ENCODE measurements at regions not wholly inside any gene's neighbourhood (a gene's known extent, or its start where the extent isn't known, plus 50 kb on each side); places are given as distances from the start of the nearest gene placed in this dataset.

DNA sequence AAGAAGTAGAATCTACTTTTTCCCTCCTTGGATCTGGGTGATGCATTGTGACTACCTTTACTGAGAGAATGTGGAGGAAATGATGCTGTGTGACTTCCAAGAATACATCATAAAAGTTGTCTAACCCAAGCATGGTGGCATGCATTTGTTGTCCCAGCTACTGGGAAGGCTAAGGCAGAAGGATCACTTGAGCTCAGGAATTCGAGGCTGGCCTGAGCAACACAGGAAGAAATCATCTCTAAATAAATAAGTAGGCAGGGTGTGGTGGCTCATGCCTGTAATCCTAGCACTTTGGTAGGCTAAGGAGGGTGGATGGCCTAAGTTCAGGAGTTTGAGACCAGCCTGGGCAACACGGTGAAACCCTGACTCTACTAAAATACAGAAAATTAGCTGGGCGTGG, 143.2 kb upstream of the VLDLR start:
- H3K4me3 ChIP-seq (ENCODE audit: low read depth, low read length): no peak overlapping the region
- DNase-seq (ENCODE audit: low read depth): no peak
- TF ChIP-seq, protein P1, sequence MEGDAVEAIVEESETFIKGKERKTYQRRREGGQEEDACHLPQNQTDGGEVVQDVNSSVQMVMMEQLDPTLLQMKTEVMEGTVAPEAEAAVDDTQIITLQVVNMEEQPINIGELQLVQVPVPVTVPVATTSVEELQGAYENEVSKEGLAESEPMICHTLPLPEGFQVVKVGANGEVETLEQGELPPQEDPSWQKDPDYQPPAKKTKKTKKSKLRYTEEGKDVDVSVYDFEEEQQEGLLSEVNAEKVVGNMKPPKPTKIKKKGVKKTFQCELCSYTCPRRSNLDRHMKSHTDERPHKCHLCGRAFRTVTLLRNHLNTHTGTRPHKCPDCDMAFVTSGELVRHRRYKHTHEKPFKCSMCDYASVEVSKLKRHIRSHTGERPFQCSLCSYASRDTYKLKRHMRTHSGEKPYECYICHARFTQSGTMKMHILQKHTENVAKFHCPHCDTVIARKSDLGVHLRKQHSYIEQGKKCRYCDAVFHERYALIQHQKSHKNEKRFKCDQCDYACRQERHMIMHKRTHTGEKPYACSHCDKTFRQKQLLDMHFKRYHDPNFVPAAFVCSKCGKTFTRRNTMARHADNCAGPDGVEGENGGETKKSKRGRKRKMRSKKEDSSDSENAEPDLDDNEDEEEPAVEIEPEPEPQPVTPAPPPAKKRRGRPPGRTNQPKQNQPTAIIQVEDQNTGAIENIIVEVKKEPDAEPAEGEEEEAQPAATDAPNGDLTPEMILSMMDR (conservative IDR thresholded peaks at IDR 0.05; ENCODE audit: low read depth, low read length): no peak

GRCh38 chr9:2479056-2479565, 142.5 kb upstream of the VLDLR start:
- H3K4me3 ChIP-seq (ENCODE audit: low read depth, low read length): no peak overlapping the region
- DNase-seq (ENCODE audit: low read depth): no peak
- TF ChIP-seq, protein P1 (conservative IDR thresholded peaks at IDR 0.05; ENCODE audit: low read depth, low read length): no peak

- no peak overlapping the region for H3K4me3 ChIP-seq (ENCODE audit: low read depth, low read length)
- DNase-seq (ENCODE audit: low read depth): no peak
- TF ChIP-seq, protein P1 (conservative IDR thresholded peaks at IDR 0.05; ENCODE audit: low read depth, low read length): no peak
Observed at GRCh38 chr9:2480255-2480837, 141.2 kb upstream of the VLDLR start.

DNA sequence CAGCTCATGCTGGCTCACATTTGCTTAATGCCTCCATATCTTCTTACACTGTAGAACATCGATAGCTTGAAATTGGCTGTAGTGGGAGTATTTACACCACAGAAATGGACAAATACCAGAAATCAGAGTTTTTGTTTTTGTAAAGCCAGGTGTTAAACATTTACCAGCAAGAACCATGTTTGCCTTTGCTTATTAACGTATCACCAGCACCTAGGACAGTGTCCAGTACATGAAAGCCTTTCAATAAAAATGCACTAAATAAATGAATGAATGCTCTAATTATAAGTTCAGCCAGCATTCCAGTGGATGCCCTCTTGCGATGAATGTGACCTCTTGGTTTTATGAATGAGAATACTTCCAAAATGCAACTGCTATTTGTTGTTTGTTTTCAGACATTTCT, 140.4 kb upstream of the VLDLR start:
- TF ChIP-seq, protein P1 (conservative IDR thresholded peaks at IDR 0.05; ENCODE audit: low read depth, low read length): no peak
- no peak overlapping the region for H3K4me3 ChIP-seq (ENCODE audit: low read depth, low read length)
- no peak for DNase-seq (ENCODE audit: low read depth)

- no peak for DNase-seq (ENCODE audit: low read depth)
Observed at GRCh38 chr9:2486988-2487387, 134.6 kb upstream of the VLDLR start.

GRCh38 chr9:2489838-2490314, 131.7 kb upstream of the VLDLR start:
- no peak for DNase-seq (ENCODE audit: low read depth)

More at GRCh38 chr9:2486988-2487387, 134.6 kb upstream of the VLDLR start:
- H3K4me3 ChIP-seq (ENCODE audit: low read depth, low read length): no peak overlapping the region
- TF ChIP-seq, protein P1 (conservative IDR thresholded peaks at IDR 0.05; ENCODE audit: low read depth, low read length): no peak

More at GRCh38 chr9:2489838-2490314, 131.7 kb upstream of the VLDLR start:
- no peak overlapping the region for H3K4me3 ChIP-seq (ENCODE audit: low read depth, low read length)
- TF ChIP-seq, protein P1 (conservative IDR thresholded peaks at IDR 0.05; ENCODE audit: low read depth, low read length): no peak

All from epithelial cell of proximal tubule (primary cell).